GM12892 (cell line): ENCODE measurements at regions not wholly inside any gene's neighbourhood (a gene's known extent, or its start where the extent isn't known, plus 50 kb on each side); places are given as distances from the start of the nearest gene placed in this dataset.

Experiments
- POLR2A ChIP-seq: IDR thresholded peaks from 2 replicates; pipeline ENCODE4 v1.6.1; 2011; ENCODE audit warnings: low read depth, low read length, control low read depth
- POLR2AphosphoS5 ChIP-seq: IDR thresholded peaks from 2 replicates; pipeline ENCODE4 v1.6.1; 2011; ENCODE audit warnings: low read depth, low read length, control low read depth

GRCh38 chr1:229803626-229804217 is 177.7 kb downstream of the URB2 start:
- TF ChIP-seq POLR2A (no peak), POLR2AphosphoS5 (no peak)
